HG03095 (cell line): ENCODE measurements at regions not wholly inside any gene's neighbourhood (a gene's known extent, or its start where the extent isn't known, plus 50 kb on each side); places are given as distances from the start of the nearest gene placed in this dataset.

Experiments used
- ATAC-seq: cut with Tn5 transposase; IDR thresholded peaks from one replicate; pipeline ENCODE4 v1.9.1; 2021; ENCODE audit warnings: moderate library complexity; ENCODE audit not compliant: unreplicated experiment

GRCh38 chr13:59182241-59182640 lies 981.5 kb downstream of the DIAPH3 start:
- no peak for ATAC-seq

- no peak for ATAC-seq
Measured at GRCh38 chr13:59197397-59197796, 966.3 kb downstream of the DIAPH3 start.

GRCh38 chr13:59201841-59202240 lies 961.9 kb downstream of the DIAPH3 start:
- ATAC-seq, result no peak

- no peak for ATAC-seq
Measured at GRCh38 chr13:59203855-59204254, 959.9 kb downstream of the DIAPH3 start.

- ATAC-seq, result no peak
Measured at GRCh38 chr13:59205501-59205900, 958.2 kb downstream of the DIAPH3 start.

- ATAC-seq, result no peak
Measured at GRCh38 chr13:59208405-59209195, 955.1 kb downstream of the DIAPH3 start.

GRCh38 chr13:59210543-59210942 lies 953.2 kb downstream of the DIAPH3 start:
- ATAC-seq, result no peak

GRCh38 chr13:59211606-59212005 lies 952.1 kb downstream of the DIAPH3 start:
- no peak for ATAC-seq

- no peak for ATAC-seq
Measured at GRCh38 chr13:59229401-59229800, 934.3 kb downstream of the DIAPH3 start.

GRCh38 chr13:59229861-59230260 lies 933.9 kb downstream of the DIAPH3 start:
- no peak for ATAC-seq

- no peak for ATAC-seq
Measured at GRCh38 chr13:59230484-59231264, 933.1 kb downstream of the DIAPH3 start.

- ATAC-seq, result no peak
Measured at GRCh38 chr13:59236309-59236919, 927.3 kb downstream of the DIAPH3 start.

- ATAC-seq, result no peak
Measured at GRCh38 chr13:59236944-59237343, 926.8 kb downstream of the DIAPH3 start.

GRCh38 chr13:59247171-59247570 lies 916.6 kb downstream of the DIAPH3 start:
- no peak for ATAC-seq

- no peak for ATAC-seq
Measured at GRCh38 chr13:59250336-59251189, 913.2 kb downstream of the DIAPH3 start.

- no peak for ATAC-seq
Measured at GRCh38 chr13:59259165-59260000, 904.3 kb downstream of the DIAPH3 start.

GRCh38 chr13:59261928-59262488 lies 901.7 kb downstream of the DIAPH3 start:
- ATAC-seq, result no peak

GRCh38 chr13:59263531-59263930 lies 900.2 kb downstream of the DIAPH3 start:
- no peak for ATAC-seq

- ATAC-seq, result no peak
Measured at GRCh38 chr13:59266478-59267063, 897.2 kb downstream of the DIAPH3 start.
